ENCODE measurements at regions not wholly inside any gene's neighbourhood (a gene's known extent, or its start where the extent isn't known, plus 50 kb on each side); places are given as distances from the start of the nearest gene placed in this dataset.

GRCh38 chr14:87600240-87600639 lies 392.7 kb downstream of the GALC start:
- TF ChIP-seq CTCF (IDR thresholded peaks at IDR 0.05; ENCODE audit: low read depth, low read length) (no peak), MYC (IDR thresholded peaks at IDR 0.05; ENCODE audit: low read depth, low read length) (no peak)

All from NB4 (cell line).